ENCODE measurements at regions not wholly inside any gene's neighbourhood (a gene's known extent, or its start where the extent isn't known, plus 50 kb on each side); places are given as distances from the start of the nearest gene placed in this dataset.

DNA sequence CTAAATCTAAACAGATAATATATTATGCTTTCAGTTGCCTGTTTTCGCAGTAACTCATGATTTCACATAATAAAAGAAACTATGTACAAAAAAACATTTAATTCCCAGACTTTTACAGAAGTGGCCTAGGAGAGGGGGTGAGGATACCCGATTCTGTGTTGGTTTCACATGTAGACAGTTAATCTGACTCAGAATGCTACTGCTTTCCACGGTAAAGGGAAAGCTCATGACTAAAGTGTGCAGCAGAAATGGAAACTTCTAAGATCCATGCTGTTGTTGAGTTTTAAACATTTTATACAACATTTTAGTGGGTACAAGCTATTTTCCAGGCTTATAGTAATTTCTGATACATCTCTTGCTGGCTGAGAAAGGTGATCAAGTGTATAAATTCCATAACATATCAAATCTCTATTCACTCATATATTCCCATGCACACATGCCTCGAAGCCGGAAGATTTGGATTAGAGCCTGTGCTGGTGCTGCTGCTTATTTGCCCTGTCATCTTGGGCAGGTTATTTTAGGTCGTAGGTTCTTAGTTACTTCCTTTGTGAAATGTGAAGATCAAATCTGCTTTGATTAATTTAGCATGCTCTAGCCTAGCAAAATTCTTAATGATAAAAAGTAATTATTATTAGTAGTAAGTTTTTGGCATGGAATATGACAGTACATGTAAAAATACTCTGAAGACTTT, 896.7 kb upstream of the MAP3K7 start:
- no peaks in the 10 kb centered on the region for H3K79me2 ChIP-seq (ENCODE audit: low read length)
- peak overlapping the region; percentile 61 for H3K4me2 ChIP-seq (ENCODE audit: low read length)
- peaks cover 37% of the 10 kb centered on the region for H3K4me1 ChIP-seq (ENCODE audit: low read length)
- peak overlapping the region; percentile 5; the same call in 1 of the 2 replicates for H3K9ac ChIP-seq (ENCODE audit: low read length)
- H3K36me3 ChIP-seq (replicated peaks; ENCODE audit: low read depth, low read length) = no peaks in the 10 kb centered on the region
- TF ChIP-seq, protein P1, sequence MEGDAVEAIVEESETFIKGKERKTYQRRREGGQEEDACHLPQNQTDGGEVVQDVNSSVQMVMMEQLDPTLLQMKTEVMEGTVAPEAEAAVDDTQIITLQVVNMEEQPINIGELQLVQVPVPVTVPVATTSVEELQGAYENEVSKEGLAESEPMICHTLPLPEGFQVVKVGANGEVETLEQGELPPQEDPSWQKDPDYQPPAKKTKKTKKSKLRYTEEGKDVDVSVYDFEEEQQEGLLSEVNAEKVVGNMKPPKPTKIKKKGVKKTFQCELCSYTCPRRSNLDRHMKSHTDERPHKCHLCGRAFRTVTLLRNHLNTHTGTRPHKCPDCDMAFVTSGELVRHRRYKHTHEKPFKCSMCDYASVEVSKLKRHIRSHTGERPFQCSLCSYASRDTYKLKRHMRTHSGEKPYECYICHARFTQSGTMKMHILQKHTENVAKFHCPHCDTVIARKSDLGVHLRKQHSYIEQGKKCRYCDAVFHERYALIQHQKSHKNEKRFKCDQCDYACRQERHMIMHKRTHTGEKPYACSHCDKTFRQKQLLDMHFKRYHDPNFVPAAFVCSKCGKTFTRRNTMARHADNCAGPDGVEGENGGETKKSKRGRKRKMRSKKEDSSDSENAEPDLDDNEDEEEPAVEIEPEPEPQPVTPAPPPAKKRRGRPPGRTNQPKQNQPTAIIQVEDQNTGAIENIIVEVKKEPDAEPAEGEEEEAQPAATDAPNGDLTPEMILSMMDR (IDR thresholded peaks at IDR 0.05; ENCODE audit: low read depth, low read length) = no peak
- no peak for TF ChIP-seq EZH2phosphoT487 (IDR thresholded peaks at IDR 0.05; ENCODE audit: low read depth)
- H3K27me3 ChIP-seq (ENCODE audit: low read depth, low read length) = no peaks in the 10 kb centered on the region
- H3K4me3 ChIP-seq (ENCODE audit: low read length) = peak overlapping the region; percentile 52
- no peaks in the 10 kb centered on the region for H3K9me3 ChIP-seq (ENCODE audit: insufficient read depth, low read length)
- H2AFZ ChIP-seq (ENCODE audit: low read depth, low read length) = 0 out of 2 replicates have a peak overlapping the region, but pooled peaks have one; percentile 22
- peak overlapping the region; percentile 78 for H3K27ac ChIP-seq (ENCODE audit: low read length)
- H4K20me1 ChIP-seq (ENCODE audit: insufficient read depth, low read length) = no peaks in the 10 kb centered on the region

DNA sequence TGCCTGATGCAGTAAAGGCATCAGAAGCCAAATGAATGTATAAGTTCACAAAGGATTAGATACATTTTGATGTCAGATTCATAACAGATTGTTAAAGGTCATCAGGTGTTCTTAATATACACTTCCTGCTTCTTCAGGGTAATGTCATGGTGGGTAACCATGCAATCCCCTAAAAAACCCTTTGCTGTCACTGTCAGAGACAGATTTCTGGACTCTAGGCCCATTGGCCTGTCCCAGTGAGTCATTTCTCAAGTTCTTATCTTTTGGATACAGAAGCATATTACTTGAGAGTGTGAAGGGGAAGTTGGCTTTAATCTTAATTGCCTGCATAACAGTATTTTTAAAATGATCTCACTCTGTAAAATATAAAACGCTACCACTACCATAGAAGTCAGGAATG, 895.6 kb upstream of the MAP3K7 start:
- no peaks in the 10 kb centered on the region for H3K36me3 ChIP-seq (replicated peaks; ENCODE audit: low read depth, low read length)
- TF ChIP-seq EZH2phosphoT487 (IDR thresholded peaks at IDR 0.05; ENCODE audit: low read depth) = no peak
- TF ChIP-seq, protein P1 (IDR thresholded peaks at IDR 0.05; ENCODE audit: low read depth, low read length) = no peak
- H3K4me2 ChIP-seq (ENCODE audit: low read length) = peak overlapping the region; percentile 61
- peaks cover 37% of the 10 kb centered on the region for H3K4me1 ChIP-seq (ENCODE audit: low read length)
- no peak overlapping the region for H2AFZ ChIP-seq (ENCODE audit: low read depth, low read length)
- H3K9me3 ChIP-seq (ENCODE audit: insufficient read depth, low read length) = no peaks in the 10 kb centered on the region
- peak overlapping the region; percentile 52 for H3K4me3 ChIP-seq (ENCODE audit: low read length)
- no peaks in the 10 kb centered on the region for H4K20me1 ChIP-seq (ENCODE audit: insufficient read depth, low read length)
- H3K9ac ChIP-seq (ENCODE audit: low read length) = peak overlapping the region; percentile 6; the same call in 1 of the 2 replicates
- H3K27ac ChIP-seq (ENCODE audit: low read length) = peak overlapping the region; percentile 78
- H3K27me3 ChIP-seq (ENCODE audit: low read depth, low read length) = no peaks in the 10 kb centered on the region
- no peaks in the 10 kb centered on the region for H3K79me2 ChIP-seq (ENCODE audit: low read length)

DNA sequence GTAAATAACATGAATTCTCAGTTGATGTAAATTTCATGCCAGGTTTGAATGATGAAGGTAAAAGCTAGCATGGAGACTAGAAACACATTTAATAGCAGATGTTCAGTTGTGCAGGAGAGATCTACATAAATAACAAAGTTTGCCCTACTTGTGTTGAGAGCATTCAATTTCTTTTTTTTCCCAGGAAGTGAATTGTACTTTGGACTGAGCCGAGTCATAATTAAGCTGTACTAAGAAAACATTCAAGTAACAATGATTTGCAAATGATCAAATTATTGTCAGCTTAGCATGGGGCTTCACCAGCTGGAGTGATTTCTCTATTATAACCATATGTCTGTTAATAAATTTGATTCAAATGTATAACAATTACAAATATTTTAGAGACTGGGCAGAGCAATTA, 893.5 kb upstream of the MAP3K7 start:
- Histone ChIP-seq H3K27ac (ENCODE audit: low read length) (no peak overlapping the region), H3K36me3 (replicated peaks; ENCODE audit: low read depth, low read length) (no peaks in the 10 kb centered on the region), H3K79me2 (ENCODE audit: low read length) (no peaks in the 10 kb centered on the region), H4K20me1 (ENCODE audit: insufficient read depth, low read length) (no peaks in the 10 kb centered on the region), H3K9ac (ENCODE audit: low read length) (no peak overlapping the region), H3K9me3 (ENCODE audit: insufficient read depth, low read length) (no peaks in the 10 kb centered on the region), H3K4me1 (ENCODE audit: low read length) (peaks cover 40% of the 10 kb centered on the region), H3K4me3 (ENCODE audit: low read length) (no peak overlapping the region), H3K27me3 (ENCODE audit: low read depth, low read length) (no peaks in the 10 kb centered on the region), H2AFZ (ENCODE audit: low read depth, low read length) (0 out of 2 replicates have a peak overlapping the region, but pooled peaks have one; percentile 74), H3K4me2 (ENCODE audit: low read length) (no peak overlapping the region; the same call in 1 of the 2 replicates)
- TF ChIP-seq, protein P1 (IDR thresholded peaks at IDR 0.05; ENCODE audit: low read depth, low read length) = no peak
- TF ChIP-seq EZH2phosphoT487 (IDR thresholded peaks at IDR 0.05; ENCODE audit: low read depth) = no peak

DNA sequence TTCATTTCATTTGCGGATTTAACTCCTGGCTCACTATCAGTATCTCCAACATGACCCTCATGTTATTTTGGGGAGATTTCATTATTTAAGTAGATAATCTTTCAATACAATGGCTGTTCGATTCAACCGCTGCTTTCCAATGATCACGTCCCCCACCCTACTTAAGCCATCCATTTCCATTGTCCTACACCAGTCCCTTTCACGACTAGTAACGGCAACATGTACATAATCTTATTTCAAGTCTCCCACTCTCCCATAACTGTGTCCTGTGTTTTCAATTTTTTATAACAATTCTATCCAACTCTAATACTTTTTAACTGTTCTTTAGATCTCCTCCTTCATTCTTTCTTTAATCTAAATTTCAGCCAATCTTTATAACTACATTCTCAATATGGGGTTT, 890.8 kb upstream of the MAP3K7 start:
- TF ChIP-seq EZH2phosphoT487 (IDR thresholded peaks at IDR 0.05; ENCODE audit: low read depth) = no peak
- TF ChIP-seq, protein P1 (IDR thresholded peaks at IDR 0.05; ENCODE audit: low read depth, low read length) = no peak
- Histone ChIP-seq H3K9me3 (ENCODE audit: insufficient read depth, low read length) (no peaks in the 10 kb centered on the region), H3K79me2 (ENCODE audit: low read length) (no peaks in the 10 kb centered on the region), H3K36me3 (replicated peaks; ENCODE audit: low read depth, low read length) (no peaks in the 10 kb centered on the region), H3K9ac (ENCODE audit: low read length) (no peak overlapping the region), H3K4me2 (ENCODE audit: low read length) (no peak overlapping the region), H4K20me1 (ENCODE audit: insufficient read depth, low read length) (no peaks in the 10 kb centered on the region), H3K27ac (ENCODE audit: low read length) (no peak overlapping the region), H3K27me3 (ENCODE audit: low read depth, low read length) (no peaks in the 10 kb centered on the region), H3K4me1 (ENCODE audit: low read length) (peaks cover 30% of the 10 kb centered on the region), H3K4me3 (ENCODE audit: low read length) (no peak overlapping the region), H2AFZ (ENCODE audit: low read depth, low read length) (no peak overlapping the region)

Data from OCI-LY3 (cell line).